ACHN (cell line): ENCODE measurements at regions not wholly inside any gene's neighbourhood (a gene's known extent, or its start where the extent isn't known, plus 50 kb on each side); places are given as distances from the start of the nearest gene placed in this dataset.

Experiments
- DNase-seq: peaks from one replicate; pipeline ENCODE4 v3.0.0-alpha.2; 2015
- in situ Hi-C: cut with HindIII; loops from 2 replicates; pipeline ENCODE4 v1.10.0; 2017; ENCODE audit warnings: low sequenced_read_pairs, low pct_ligation_motif_present, low pct_unique_long_range_greater_than_20kb

DNA sequence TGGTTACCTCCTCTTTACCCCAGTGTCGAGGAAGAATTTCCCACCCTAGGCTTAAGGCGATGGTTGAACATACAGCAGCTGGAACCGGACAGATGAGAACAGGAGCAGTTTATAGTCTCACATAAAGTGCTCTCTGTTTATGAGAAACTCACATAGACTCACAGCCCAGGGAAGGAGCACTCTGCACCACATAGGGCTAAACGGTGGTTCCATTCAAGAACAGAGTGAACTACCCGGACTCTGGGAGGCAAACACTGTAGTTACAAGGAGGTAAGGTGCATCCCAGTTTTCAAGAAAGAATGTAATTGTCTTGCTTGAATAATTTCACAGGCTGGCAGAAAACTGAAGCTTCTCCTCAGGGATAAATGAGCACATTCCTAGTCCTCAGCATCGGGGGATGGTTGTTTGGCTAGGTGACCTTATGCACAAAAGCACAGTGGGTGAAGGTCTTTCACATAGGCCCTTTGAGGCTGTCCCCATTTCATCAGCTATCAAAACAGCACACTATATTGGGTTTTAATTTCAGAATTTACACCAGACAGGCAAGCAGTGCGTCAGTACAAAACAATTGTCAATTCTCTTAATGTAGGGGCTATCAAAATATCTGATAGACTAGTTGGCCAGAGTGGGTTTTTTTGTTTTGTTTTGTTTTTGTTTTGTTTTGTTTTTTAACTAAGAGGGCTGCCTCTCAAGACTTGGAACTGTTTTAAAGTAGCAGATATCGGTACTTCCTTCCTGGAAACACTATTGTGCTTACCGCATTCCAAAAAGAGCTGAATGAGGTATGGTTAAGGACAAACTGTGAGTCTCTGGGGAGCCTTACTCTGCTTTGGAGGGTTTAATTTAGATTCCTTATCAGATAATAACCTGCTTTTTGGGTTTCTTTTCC lies 918.1 kb upstream of the CDH8 start:
- in situ Hi-C loops: no loop called here
- DNase-seq: no peak

DNA sequence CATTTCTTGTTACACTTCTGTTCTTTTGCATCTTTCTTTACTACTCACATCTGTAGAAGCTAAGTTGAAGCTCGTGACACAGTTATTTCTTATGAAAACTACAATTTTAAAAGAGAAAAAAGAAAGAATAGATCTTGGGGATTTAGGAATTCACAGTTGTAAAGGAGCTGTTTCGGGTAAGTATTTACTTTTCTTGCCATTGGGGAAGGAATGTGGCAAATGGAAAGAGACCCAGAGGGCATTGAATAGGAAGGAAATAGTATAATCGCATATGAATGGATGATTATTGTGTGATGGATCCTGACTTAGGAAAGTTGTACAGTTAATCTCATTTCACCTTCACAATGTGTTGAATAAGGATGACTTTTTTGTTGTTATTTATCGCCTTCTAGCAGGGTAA lies 914.1 kb upstream of the CDH8 start:
- no peak for DNase-seq
- in situ Hi-C loops: no loop called here

DNA sequence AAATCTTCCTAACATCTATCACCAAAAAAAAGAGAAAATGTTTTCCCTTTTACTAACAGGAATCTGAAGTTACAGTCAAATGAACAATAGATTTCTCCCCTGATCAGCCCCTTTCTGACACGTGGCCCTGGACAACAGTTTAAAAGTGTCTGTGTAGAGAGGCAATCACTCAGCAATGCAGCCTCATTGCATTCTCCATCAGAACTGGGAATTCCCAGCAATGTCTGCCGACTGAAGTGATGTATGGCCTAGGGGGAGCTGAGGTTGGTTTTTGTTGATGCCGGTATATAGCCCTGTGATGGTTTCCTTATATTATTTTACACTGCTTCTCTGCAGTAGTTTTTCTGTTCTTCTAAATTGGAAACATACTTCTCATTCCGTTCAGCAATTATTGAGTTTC lies 904.3 kb upstream of the CDH8 start:
- in situ Hi-C loops: no loop called here
- no peak for DNase-seq

DNA sequence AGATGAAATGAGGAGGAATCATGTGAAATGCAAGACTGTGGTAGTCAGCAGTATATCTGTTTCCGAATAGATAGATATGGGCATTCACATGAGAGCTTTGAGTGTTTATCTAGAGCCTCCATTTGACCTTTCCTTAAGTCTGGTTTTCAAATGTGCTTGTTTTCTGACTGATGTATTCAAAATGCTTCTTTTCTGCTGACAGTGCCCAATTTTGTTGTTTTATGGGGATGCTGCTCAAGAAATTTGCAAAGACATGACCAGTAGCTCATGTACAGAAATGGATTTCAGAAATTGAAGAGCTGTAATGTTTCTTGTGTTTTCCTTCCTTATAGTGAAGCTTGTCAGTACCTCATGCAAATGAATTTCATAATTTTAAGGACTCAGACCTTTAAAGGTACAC lies 903.4 kb upstream of the CDH8 start:
- DNase-seq: no peak
- in situ Hi-C loops: no loop called here

DNA sequence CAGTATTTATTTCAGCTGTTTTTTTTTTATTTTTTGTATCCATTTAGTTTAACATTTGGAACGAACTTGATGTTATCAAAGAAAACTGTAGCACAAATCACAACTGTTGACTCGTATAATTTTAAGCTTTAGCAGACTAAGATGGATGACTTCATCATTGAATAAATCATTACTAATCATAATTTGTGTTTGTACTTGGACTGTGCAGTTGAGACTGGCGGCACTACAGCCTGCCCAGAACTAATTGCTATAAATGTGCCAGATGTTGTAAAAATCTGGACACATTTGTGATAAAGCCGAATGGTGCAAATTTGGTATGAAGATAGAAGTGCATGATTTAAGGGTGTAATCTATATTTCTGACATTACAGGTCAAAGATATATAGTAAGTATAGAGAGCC lies 897.7 kb upstream of the CDH8 start:
- in situ Hi-C loops: no loop called here
- no peak for DNase-seq

DNA sequence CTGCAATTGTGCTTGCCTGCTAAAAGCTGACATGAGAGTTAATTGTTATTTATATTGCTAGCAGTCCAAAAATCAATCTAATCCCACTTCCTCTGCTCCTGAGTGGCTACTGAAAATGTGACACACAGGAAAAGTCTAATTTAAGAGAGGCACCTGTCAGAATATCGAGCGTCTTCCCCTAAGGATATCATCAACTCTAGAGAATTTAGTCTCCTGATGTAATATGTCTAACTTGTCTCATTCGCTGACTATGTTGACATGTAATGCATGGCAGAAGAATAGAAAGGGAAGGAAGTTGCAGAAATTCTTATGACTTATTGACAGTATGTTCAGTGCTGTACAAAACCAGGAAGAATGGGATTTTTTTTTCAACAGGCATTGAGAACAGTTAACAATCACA lies 893.4 kb upstream of the CDH8 start:
- DNase-seq: no peak

DNA sequence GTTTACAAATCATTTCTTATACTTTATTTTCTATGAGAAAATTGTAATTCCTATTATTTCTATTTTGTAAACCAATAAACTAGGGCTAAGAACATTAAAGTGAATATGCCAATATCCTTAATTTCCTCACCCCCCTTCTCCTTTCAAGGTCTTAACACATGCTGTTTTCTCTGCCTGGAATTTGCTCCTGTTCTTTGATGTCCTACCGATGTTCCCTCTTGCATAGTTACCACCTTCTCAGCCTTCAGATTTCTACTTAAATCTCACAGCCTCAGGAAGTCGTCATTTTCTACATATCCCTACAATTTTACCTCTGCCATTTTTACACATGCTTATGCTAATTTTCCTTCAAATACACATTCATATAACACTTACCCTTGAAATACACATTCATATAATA lies 890.9 kb upstream of the CDH8 start:
- in situ Hi-C loops: no loop called here
- no peak for DNase-seq

More for the DNA sequence above, 893.4 kb upstream of the CDH8 start:
- in situ Hi-C loops: no loop called here

DNA sequence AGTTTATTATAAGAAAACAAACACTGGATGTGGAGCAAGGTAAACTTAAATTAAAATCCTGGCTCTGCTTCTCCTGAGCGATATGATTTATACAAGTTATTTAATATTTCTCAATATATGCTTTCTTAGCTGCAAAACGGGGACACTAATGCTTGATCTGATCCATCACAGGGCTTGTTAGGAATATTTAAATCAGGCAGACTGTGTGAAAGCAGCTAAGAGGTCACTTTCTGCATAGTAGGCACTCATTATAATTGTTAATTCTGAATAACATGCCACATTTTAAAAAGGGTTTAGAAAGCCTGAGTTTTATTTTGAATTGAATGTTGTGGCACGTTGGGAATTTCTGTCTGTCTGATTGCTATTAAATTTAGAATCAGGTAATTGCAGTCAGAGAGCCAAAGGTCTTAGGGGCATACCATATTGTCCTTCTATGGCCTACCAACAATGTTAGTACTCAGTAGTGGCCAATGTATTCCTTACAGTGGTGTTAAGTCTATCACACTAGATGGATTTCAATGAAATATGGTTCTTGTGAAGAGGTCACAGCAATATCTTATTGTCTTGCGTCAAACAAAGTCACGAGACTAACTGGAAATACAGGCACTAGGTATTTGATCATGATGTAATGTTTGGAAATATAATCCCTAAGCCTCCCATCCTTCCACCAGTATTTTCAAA lies 890.0 kb upstream of the CDH8 start:
- in situ Hi-C loops: no loop called here
- DNase-seq: no peak

DNA sequence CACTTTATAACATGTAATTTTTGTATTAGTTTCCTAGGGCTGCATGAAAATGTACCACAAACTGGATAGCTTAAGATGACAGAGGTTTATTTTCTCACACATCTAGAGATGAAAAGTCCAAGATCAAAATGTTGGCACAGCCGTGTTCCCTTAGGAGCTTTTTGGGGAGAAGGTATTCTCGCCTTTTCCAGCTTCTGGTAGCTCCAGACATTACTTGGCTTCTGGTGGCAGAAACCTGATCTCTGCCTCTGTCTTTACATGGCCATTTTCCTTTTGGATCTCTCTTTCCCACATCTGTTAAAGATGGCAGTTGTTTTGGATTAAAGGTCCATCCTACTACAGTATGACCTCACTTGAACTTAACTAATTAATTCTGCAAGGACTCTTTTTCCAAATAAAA lies 885.7 kb upstream of the CDH8 start:
- in situ Hi-C loops: no loop called here
- no peak for DNase-seq

DNA sequence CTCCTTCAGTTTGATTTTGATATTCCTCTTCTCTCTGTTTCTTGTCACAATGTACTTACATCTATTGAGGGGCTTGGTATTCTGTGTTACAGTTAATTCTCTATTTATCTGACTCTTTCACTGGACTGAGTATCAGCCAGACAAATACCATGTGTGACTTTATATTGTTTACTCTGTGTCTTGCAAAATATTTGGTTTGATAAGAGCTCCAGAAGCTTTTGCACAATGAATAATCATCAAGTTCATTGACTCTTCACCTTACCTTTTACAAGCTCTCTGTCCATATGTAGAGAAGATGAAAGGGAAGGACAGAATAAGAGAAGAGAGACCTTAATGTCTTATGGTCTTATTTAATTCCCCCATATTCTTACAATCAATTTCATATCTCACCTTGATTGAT lies 877.7 kb upstream of the CDH8 start:
- no peak for DNase-seq
- in situ Hi-C loops: no loop called here

DNA sequence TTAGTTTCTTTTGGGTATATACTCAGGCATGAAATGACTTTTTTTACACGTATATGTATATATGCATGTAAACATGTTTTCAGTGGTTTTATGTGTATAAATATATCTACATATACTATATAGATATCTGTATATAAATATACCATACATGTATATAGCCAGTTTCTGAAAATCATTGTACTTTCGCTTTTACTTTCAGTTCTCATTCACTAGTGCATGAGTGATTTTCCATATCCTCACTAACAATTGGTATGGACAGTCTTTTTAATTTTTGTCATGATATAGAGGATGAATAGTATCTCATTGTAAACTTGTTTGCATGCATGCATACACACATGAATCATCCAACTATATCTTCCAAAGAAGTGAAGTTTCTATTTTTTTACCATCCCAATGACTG lies 877.1 kb upstream of the CDH8 start:
- in situ Hi-C loops: no loop called here
- DNase-seq: no peak

DNA sequence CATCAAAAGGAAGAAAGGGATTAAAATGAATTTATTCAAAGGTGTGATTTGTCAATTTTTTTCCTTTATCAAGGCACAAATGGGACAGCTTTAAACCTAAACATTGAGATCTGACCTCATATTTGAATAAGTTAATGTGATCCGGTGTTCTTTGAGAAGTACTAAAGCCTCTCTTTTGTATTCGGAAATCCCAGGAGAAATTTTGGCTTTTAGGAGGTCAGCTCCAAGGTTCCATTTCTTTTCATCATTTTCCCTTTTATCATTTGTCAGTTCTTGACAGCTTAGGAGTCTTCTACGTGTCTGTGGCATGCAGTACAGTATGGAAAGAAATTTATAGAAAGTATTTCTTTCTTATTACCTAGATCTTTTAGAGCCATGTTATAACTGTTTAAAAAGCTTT lies 873.4 kb upstream of the CDH8 start:
- in situ Hi-C loops: no loop called here
- no peak for DNase-seq

DNA sequence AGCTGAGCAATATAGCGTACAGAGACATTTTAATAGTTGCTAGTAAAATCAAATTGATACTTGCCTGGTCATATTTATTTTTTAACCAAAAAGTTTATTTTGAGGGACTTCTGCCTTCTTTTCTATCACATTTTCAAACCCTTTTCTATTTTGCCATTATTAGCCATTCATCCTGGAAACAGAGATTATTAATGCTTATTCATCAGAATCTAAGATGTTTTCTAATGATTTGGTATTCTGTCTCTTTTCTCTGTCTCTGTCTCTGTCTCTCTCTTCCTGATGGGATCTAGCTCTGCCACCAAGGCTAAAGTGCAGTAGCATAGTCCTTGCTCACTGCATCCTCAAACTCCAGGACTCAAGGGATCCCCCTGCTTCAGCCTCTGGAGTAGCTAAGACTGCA lies 871.3 kb upstream of the CDH8 start:
- in situ Hi-C loops: no loop called here
- no peak for DNase-seq

DNA sequence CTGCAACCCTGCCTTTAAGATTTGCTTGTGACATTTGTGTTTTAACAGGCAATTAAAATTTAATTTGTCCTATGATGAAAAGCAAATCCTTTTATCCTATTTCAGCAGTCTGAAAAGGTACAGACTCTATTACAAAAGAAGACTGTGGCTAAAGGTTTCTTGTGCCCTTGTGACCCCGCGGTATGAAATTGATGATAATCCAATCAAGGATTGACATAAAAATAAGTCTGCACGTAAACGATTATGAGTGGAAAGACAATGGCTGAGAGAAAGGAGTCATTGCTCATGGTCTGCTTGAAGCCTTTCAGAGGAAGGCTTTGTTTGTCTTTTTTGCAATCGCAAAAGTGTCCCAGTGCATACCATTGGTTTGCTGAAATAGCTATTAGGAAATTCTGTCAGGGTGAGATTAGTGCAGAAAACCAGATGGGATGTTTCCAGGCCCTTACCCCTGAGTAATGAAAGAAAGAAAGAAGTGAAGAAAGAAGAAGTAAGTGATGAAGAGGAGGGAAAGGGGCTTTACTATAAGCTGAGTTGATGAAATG lies 867.8 kb upstream of the CDH8 start:
- no peak for DNase-seq
- in situ Hi-C loops: no loop called here

DNA sequence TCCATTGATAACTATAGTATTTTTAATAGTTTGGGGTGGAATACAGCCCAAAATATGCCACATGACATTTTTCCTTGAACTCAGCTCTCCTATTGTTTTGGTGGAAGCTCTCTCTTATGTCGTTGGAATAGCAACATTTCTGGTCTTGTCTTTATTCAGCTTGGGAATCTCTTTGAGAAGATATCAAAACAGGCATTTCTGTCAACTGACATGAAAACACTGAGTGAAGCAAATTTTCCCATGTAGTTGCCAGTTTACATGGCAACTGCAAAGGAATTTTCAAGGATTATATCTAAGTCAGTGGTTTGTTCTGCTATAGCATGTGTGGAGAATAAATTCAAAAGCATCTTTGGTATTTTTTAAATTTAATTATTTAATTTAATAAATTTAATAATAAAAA lies 863.5 kb upstream of the CDH8 start:
- in situ Hi-C loops: no loop called here
- no peak for DNase-seq

DNA sequence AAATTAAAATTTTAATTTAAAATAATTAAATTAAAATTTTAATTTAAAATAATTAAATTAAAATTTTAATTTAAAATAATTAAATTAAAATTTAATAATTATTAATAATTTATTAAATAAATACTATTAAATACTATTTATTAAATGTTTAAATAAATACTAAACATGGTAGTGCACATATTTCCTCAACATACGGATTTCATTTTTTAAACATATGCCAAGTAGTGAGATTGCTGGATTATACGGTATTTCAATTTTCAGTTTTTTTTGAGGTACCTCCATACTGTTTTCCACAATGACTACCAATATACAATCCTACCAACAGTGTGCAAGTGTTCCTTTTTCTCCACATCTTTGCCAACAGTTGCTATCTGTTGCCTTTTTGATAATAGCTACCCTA lies 852.9 kb upstream of the CDH8 start:
- DNase-seq: no peak
- in situ Hi-C loops: no loop called here

DNA sequence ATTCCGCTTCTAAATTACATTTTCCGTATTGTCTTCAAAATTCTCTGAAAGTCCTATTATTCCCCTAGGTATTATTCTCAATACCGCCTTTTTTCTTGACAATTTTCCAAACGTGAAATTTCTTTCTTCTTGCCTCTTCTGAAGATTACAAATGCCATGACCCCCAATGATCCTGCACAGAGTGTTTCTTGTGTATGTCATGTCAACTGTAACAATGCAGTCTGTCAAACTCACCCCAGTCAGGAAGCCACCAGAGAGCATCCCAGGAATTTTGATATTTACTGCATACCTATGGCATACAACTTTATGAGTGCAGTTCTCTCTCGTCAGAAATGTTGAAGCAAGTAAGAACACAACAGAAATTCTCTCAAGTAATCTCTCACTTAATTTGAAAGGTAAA lies 847.3 kb upstream of the CDH8 start:
- in situ Hi-C loops: no loop called here
- DNase-seq: no peak

DNA sequence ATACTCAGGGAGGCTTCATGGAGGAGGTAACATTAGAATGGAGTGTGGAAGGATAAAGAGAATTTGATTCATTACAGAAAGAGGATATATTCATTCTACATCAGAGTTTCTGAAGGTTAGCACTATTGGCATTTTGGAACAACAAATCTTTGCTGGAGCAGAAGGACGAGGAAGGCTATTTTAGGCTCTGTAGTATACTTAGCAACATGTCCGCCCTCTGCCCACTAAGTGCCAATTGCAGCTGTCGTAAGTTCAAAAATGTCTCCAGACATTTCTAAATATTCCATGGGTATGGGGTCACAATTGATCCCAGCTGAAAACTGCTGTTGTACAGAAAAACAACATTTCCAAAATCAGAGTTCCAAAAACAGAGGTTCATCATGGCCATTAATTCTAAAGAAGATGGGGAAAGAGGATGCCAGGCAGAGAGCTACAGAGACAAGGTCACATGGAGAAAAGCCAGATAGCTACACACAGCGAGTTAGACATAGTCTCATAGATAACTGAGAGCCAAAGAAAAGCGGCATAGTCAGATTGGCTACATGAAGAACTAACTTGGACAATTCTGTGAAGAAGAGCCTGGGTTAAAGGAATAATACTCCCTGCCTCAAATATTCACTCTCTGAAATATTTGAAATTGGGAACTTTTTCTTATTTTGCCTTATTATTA lies 846.4 kb upstream of the CDH8 start:
- in situ Hi-C loops: no loop called here
- DNase-seq: no peak

DNA sequence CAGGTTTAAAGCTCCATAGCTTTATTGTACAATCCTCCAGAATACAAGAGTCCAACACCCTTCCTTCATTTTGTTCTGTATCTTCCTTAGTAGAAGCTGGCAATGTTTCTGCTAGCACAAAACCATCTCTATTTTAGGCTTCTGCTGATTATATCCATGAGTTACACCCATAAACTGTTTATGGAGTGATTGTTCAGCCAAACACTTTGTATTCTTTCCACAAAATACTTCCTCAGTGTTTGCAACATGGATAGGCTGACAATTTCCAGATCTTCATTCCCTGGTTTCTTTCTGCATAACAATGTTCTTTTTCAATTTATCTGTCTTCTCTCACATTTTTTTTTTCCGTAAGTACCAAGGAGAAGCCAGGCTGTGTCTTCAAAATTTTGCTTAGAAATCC lies 839.9 kb upstream of the CDH8 start:
- in situ Hi-C loops: no loop called here
- DNase-seq: no peak
